HEK293T (cell line): ENCODE measurements at regions not wholly inside any gene's neighbourhood (a gene's known extent, or its start where the extent isn't known, plus 50 kb on each side); places are given as distances from the start of the nearest gene placed in this dataset.

Experiments used
- ARNT ChIP-seq: fragments of 450-650 bp; IDR thresholded peaks from 2 replicates; pipeline ENCODE4 v1.6.1; 2017; ENCODE audit warnings: mild to moderate bottlenecking
- BHLHE40 ChIP-seq: fragments of 450-650 bp; IDR thresholded peaks from 2 replicates; pipeline ENCODE4 v1.6.1; 2016; ENCODE audit warnings: mild to moderate bottlenecking, moderate library complexity, borderline replicate concordance
- CTBP1 ChIP-seq: fragments of 450-650 bp; IDR thresholded peaks from 2 replicates; pipeline ENCODE4 v1.6.1; 2016; ENCODE audit warnings: borderline replicate concordance
- ELF4 ChIP-seq: fragments of 450-650 bp; IDR thresholded peaks from 2 replicates; pipeline ENCODE4 v1.6.1; 2017; ENCODE audit warnings: antibody characterized with exemption
- FOXA1 ChIP-seq: fragments of 450-650 bp; IDR thresholded peaks from 2 replicates; pipeline ENCODE4 v1.6.1; 2016; ENCODE audit warnings: mild to moderate bottlenecking
- FOXK2 ChIP-seq: fragments of 450-650 bp; IDR thresholded peaks from 2 replicates; pipeline ENCODE4 v1.6.1; 2016; ENCODE audit warnings: mild to moderate bottlenecking
- FOXM1 ChIP-seq: fragments of 450-650 bp; IDR thresholded peaks from 2 replicates; pipeline ENCODE4 v1.6.1; 2017; ENCODE audit warnings: mild to moderate bottlenecking, borderline replicate concordance
- HDGF ChIP-seq: fragments of 450-650 bp; IDR thresholded peaks from 2 replicates; pipeline ENCODE4 v1.6.1; 2017; ENCODE audit warnings: antibody characterized with exemption, borderline replicate concordance
- L3MBTL2 ChIP-seq: fragments of 450-650 bp; conservative IDR thresholded peaks from 2 replicates; pipeline ENCODE4 v1.6.1; 2016; ENCODE audit warnings: mild to moderate bottlenecking
- LEF1 ChIP-seq: fragments of 450-650 bp; IDR thresholded peaks from 2 replicates; pipeline ENCODE4 v1.6.1; 2017; ENCODE audit warnings: mild to moderate bottlenecking, borderline replicate concordance
- NFRKB ChIP-seq: fragments of 450-650 bp; IDR thresholded peaks from 2 replicates; pipeline ENCODE4 v1.6.1; 2016; ENCODE audit warnings: mild to moderate bottlenecking, moderate library complexity
- SP1 ChIP-seq: fragments of 450-650 bp; IDR thresholded peaks from 2 replicates; pipeline ENCODE4 v1.6.1; 2017
- SUZ12 ChIP-seq: fragments of 450-650 bp; IDR thresholded peaks from 2 replicates; pipeline ENCODE4 v1.6.1; 2016; ENCODE audit warnings: mild to moderate bottlenecking
- TARDBP ChIP-seq: fragments of 450-650 bp; IDR thresholded peaks from 2 replicates; pipeline ENCODE4 v1.6.1; 2016

DNA sequence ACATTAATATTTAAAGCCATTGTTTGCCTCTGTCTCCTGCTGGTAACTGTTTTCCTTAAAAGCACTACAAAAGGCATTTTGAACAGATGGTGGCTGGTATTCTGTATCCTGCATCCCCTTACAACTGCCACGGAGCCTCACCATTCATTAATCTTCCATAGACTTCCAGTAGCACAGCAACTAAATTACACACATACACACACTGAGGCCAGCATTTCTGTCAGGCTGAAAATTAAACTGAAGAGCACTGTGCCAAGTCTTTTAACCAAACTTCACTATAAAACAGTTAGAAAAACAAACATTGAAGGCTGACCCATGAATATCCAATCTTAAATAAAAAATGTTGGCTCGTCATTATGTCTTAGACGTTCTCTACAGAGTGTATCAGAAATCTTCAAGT, 697.8 kb downstream of the DACH1 start:
- TF ChIP-seq FOXM1 = no peak
- no peak for TF ChIP-seq ARNT
- TF ChIP-seq FOXA1 = no peak
- TF ChIP-seq BHLHE40 = no peak
- TF ChIP-seq L3MBTL2 = no peak
- TF ChIP-seq NFRKB = no peak
- no peak for TF ChIP-seq FOXK2
- TF ChIP-seq HDGF = no peak
- no peak for TF ChIP-seq SUZ12
- TF ChIP-seq LEF1 = no peak
- TF ChIP-seq ELF4 = no peak
- TF ChIP-seq SP1 = no peak
- no peak for TF ChIP-seq TARDBP
- TF ChIP-seq CTBP1 = no peak
